Naive thymus-derived CD4-positive, alpha-beta T cell (primary cell): ENCODE measurements at regions not wholly inside any gene's neighbourhood (a gene's known extent, or its start where the extent isn't known, plus 50 kb on each side); places are given as distances from the start of the nearest gene placed in this dataset.

Experiments
- ATAC-seq: fragments of 150-1000 bp; cut with Tn5 transposase; 2 replicates; pipeline ENCODE4 v1.10.0; 2021; ENCODE audit warnings: mild to moderate bottlenecking, moderate library complexity
- CTCF ChIA-PET: fragments of 350-600 bp; sonication (Branson Sonifier 250); formaldehyde crosslinking; loops from one replicate; lab custom pipeline; 2021; ENCODE audit warnings: antibody characterized with exemption; lab: Charles Lee
- POLR2A ChIA-PET: fragments of 350-600 bp; sonication (Branson Sonifier 250); formaldehyde crosslinking; loops from one replicate; lab custom pipeline; 2021; ENCODE audit warnings: antibody characterized with exemption, inconsistent platforms; lab: Charles Lee
- DNase-seq, 9 donors: peaks; one replicate each; pipeline versions ENCODE4 v3.0.0 to v3.0.0-alpha.2; 2020 to 2022; ENCODE audit warnings: mixed read lengths in 1 of 9
- H3K27ac ChIP-seq: one replicate; pipeline ENCODE4 v1.7.0; 2013; ENCODE audit warnings: mild to moderate bottlenecking, low read depth, low read length, moderate library complexity
- H3K27me3 ChIP-seq, 2 donors: one replicate each; pipeline ENCODE4 v1.7.0; 2013; ENCODE audit warnings: low read length in 2 of 2, mild to moderate bottlenecking in 2 of 2, moderate library complexity in 2 of 2; ENCODE audit not compliant: control insufficient read depth in 2 of 2, insufficient read depth in 2 of 2
- H3K36me3 ChIP-seq, 3 experiments: 1 replicate in 2 of 3; 2 replicates in 1 of 3; pipeline ENCODE4 v1.7.0; 2013; ENCODE audit warnings: low read length in 3 of 3, mild to moderate bottlenecking in 3 of 3, moderate library complexity in 1 of 3; ENCODE audit not compliant: insufficient read depth in 3 of 3, control insufficient read depth in 2 of 3
- H3K4me1 ChIP-seq, 2 donors: one replicate each; pipeline ENCODE4 v1.7.0; 2013; ENCODE audit warnings: low read length in 2 of 2, mild to moderate bottlenecking in 2 of 2, moderate library complexity in 1 of 2; ENCODE audit not compliant: control insufficient read depth in 2 of 2, insufficient read depth in 2 of 2
- H3K4me3 ChIP-seq: 2 replicates; pipeline ENCODE4 v1.7.0; 2013; ENCODE audit warnings: mild to moderate bottlenecking, low read length
- H3K9me3 ChIP-seq, 3 experiments: 1 replicate in 2 of 3; 2 replicates in 1 of 3; pipeline ENCODE4 v1.7.0; 2013; ENCODE audit warnings: low read length in 3 of 3; ENCODE audit not compliant: control insufficient read depth in 2 of 3
- H3K27ac Mint-ChIP-seq, 9 donors: one replicate each; pipeline ENCODE4 v1.8.0; 2020 to 2022; ENCODE audit warnings: mixed read lengths in 9 of 9, mild to moderate bottlenecking in 8 of 9, moderate library complexity in 5 of 9, inconsistent platforms in 2 of 9
- H3K27me3 Mint-ChIP-seq, 5 donors: one replicate each; pipeline ENCODE4 v1.8.0; 2021 to 2022; ENCODE audit warnings: mixed read lengths in 5 of 5, mild to moderate bottlenecking in 1 of 5
- H3K36me3 Mint-ChIP-seq, 5 donors: one replicate each; pipeline ENCODE4 v1.8.0; 2020 to 2022; ENCODE audit warnings: mixed read lengths in 5 of 5, mild to moderate bottlenecking in 3 of 5, inconsistent platforms in 1 of 5
- H3K4me1 Mint-ChIP-seq, 7 donors: one replicate each; pipeline ENCODE4 v1.8.0; 2020 to 2022; ENCODE audit warnings: mixed read lengths in 7 of 7, mild to moderate bottlenecking in 3 of 7, inconsistent platforms in 1 of 7
- H3K4me3 Mint-ChIP-seq, 10 donors: one replicate each; pipeline ENCODE4 v1.8.0; 2020 to 2022; ENCODE audit warnings: mild to moderate bottlenecking in 10 of 10, mixed read lengths in 10 of 10, moderate library complexity in 6 of 10, inconsistent platforms in 2 of 10
- H3K9me3 Mint-ChIP-seq, 11 donors: one replicate each; pipeline ENCODE4 v1.8.0; 2020 to 2022; ENCODE audit warnings: mixed read lengths in 11 of 11, mild to moderate bottlenecking in 4 of 11, inconsistent platforms in 1 of 11, moderate library complexity in 1 of 11
- intact Hi-C, 2 donors: fragments of 100-400 bp; cut with micrococcal nuclease; formaldehyde crosslinking; loops; one replicate each; pipeline ENCODE4 v1.15.1; 2023

GRCh38 chr15:69573815-69574475 is 121.3 kb downstream of the RPLP1 start:
- Mint-ChIP-seq H3K4me3 (peak overlapping the region in 2 of 10 donors; percentile 3 to 8), H3K27me3 (peaks cover 0 to 11% (median 0%) of the 10 kb centered on the region in 5 donors), H3K27ac (peak overlapping the region in 3 of 9 donors; percentile 32 to 74 (median 40)), H3K4me1 (peaks cover 14 to 44% (median 30%) of the 10 kb centered on the region in 7 donors), H3K9me3 (no peaks in the 10 kb centered on the region), H3K36me3 (no peaks in the 10 kb centered on the region)
- Histone ChIP-seq H3K36me3 (no peaks in the 10 kb centered on the region), H3K27me3 (no peaks in the 10 kb centered on the region), H3K9me3 (no peaks in the 10 kb centered on the region), H3K4me3 (no peak overlapping the region), H3K27ac (no peak overlapping the region), H3K4me1 (peaks cover 7 to 9% of the 10 kb centered on the region in 2 donors)
- POLR2A ChIA-PET, result no interaction called here
- CTCF ChIA-PET, result interaction anchor here (1.0 kb wide), 1 partner anchor 914 kb away, joined by 3 read pairs; no protein-coding TSS in a partner anchor
- ATAC-seq, result peak; percentile 31
- intact Hi-C loops, result no loop called here
- DNase-seq, result peak in 1 of 9 donors; percentile 49

GRCh38 chr15:69574506-69574905 is 121.9 kb downstream of the RPLP1 start:
- Histone ChIP-seq H3K4me1 (peaks cover 7 to 9% of the 10 kb centered on the region in 2 donors), H3K9me3 (no peaks in the 10 kb centered on the region), H3K27me3 (no peaks in the 10 kb centered on the region), H3K36me3 (no peaks in the 10 kb centered on the region), H3K4me3 (no peak overlapping the region), H3K27ac (no peak overlapping the region)
- peak overlapping the region in 1 of 10 donors; percentile 4 for H3K4me3 Mint-ChIP-seq
- DNase-seq (no peak), ATAC-seq (no peak)
- no peaks in the 10 kb centered on the region for H3K9me3 Mint-ChIP-seq
- intact Hi-C loops, result no loop called here
- H3K27ac Mint-ChIP-seq, result no peak overlapping the region
- ChIA-PET CTCF (no interaction called here), POLR2A (no interaction called here)
- H3K4me1 Mint-ChIP-seq, result peaks cover 14 to 44% (median 30%) of the 10 kb centered on the region in 7 donors
- H3K27me3 Mint-ChIP-seq, result peaks cover 0 to 13% (median 0%) of the 10 kb centered on the region in 5 donors
- no peaks in the 10 kb centered on the region for H3K36me3 Mint-ChIP-seq

- POLR2A ChIA-PET, result no interaction called here
- peaks cover 14 to 44% (median 30%) of the 10 kb centered on the region in 7 donors for H3K4me1 Mint-ChIP-seq
- H3K27me3 Mint-ChIP-seq, result peaks cover 0 to 13% (median 0%) of the 10 kb centered on the region in 5 donors
- intact Hi-C loops, result loop anchor here (5.0 kb wide), 2 partner anchors 98 to 137 kb away; no protein-coding TSS in a partner anchor
- no peaks in the 10 kb centered on the region for H3K27me3 ChIP-seq
- H3K9me3 Mint-ChIP-seq, result no peaks in the 10 kb centered on the region
- ATAC-seq, result no peak
- CTCF ChIA-PET, result interaction anchor here (0.5 to 2.9 kb wide), 6 partner anchors 13 to 891 kb away, joined by 3 to 26 read pairs (median 4); no protein-coding TSS in a partner anchor
- no peak overlapping the region for H3K4me3 Mint-ChIP-seq
- no peak overlapping the region for H3K4me3 ChIP-seq
- H3K36me3 ChIP-seq, result no peaks in the 10 kb centered on the region
- peak overlapping the region in 1 of 9 donors; percentile 23 for H3K27ac Mint-ChIP-seq
- peaks cover 7 to 9% of the 10 kb centered on the region in 2 donors for H3K4me1 ChIP-seq
- DNase-seq, result no peak
- H3K9me3 ChIP-seq, result no peaks in the 10 kb centered on the region
- H3K27ac ChIP-seq, result no peak overlapping the region
- H3K36me3 Mint-ChIP-seq, result no peaks in the 10 kb centered on the region
Measured at GRCh38 chr15:69575387-69575786, 122.8 kb downstream of the RPLP1 start.

- POLR2A ChIA-PET, result no interaction called here
- CTCF ChIA-PET, result interaction anchor here (0.6 to 2.9 kb wide), 11 partner anchors 14 to 899 kb away, joined by 3 to 26 read pairs (median 3); no protein-coding TSS in a partner anchor
- Mint-ChIP-seq H3K36me3 (no peaks in the 10 kb centered on the region), H3K27me3 (peaks cover 0 to 11% (median 0%) of the 10 kb centered on the region in 5 donors), H3K9me3 (no peaks in the 10 kb centered on the region), H3K27ac (peak overlapping the region in 3 of 9 donors; percentile 23 to 38 (median 24)), H3K4me3 (no peak overlapping the region), H3K4me1 (peaks cover 14 to 44% (median 30%) of the 10 kb centered on the region in 7 donors)
- H3K4me1 ChIP-seq, result peaks cover 7 to 9% of the 10 kb centered on the region in 2 donors
- DNase-seq (peak; percentile 38 to 69 (median 58)), ATAC-seq (peak; percentile 87)
- H3K27me3 ChIP-seq, result no peaks in the 10 kb centered on the region
- intact Hi-C loops, result loop anchor here (1.0 to 5.0 kb wide), 12 partner anchors 99 to 1009 kb away; no protein-coding TSS in a partner anchor
- no peak overlapping the region for H3K27ac ChIP-seq
- H3K36me3 ChIP-seq, result no peaks in the 10 kb centered on the region
- no peak overlapping the region for H3K4me3 ChIP-seq
- H3K9me3 ChIP-seq, result no peaks in the 10 kb centered on the region
Measured at GRCh38 chr15:69576035-69576526, 123.5 kb downstream of the RPLP1 start.

GRCh38 chr15:69576948-69577351 is 124.3 kb downstream of the RPLP1 start:
- intact Hi-C loops, result loop anchor here (1.0 to 5.0 kb wide), 12 partner anchors 100 to 1008 kb away; no protein-coding TSS in a partner anchor
- H3K9me3 ChIP-seq, result no peaks in the 10 kb centered on the region
- H3K27ac ChIP-seq, result no peak overlapping the region
- peaks cover 0 to 10% (median 0%) of the 10 kb centered on the region in 5 donors for H3K27me3 Mint-ChIP-seq
- H3K27ac Mint-ChIP-seq, result peak overlapping the region in 1 of 9 donors; percentile 11
- no peaks in the 10 kb centered on the region for H3K9me3 Mint-ChIP-seq
- ChIA-PET POLR2A (no interaction called here), CTCF (interaction anchor here (0.6 to 2.9 kb wide), 7 partner anchors 143 to 898 kb away, joined by 3 to 26 read pairs (median 3); no protein-coding TSS in a partner anchor)
- DNase-seq, result peak in 2 of 9 donors; percentile 7 to 9
- no peaks in the 10 kb centered on the region for H3K36me3 ChIP-seq
- H3K27me3 ChIP-seq, result no peaks in the 10 kb centered on the region
- H3K36me3 Mint-ChIP-seq, result no peaks in the 10 kb centered on the region
- no peak for ATAC-seq
- peaks cover 14 to 44% (median 30%) of the 10 kb centered on the region in 7 donors for H3K4me1 Mint-ChIP-seq
- no peak overlapping the region for H3K4me3 Mint-ChIP-seq
- no peak overlapping the region for H3K4me3 ChIP-seq
- peaks cover 7 to 9% of the 10 kb centered on the region in 2 donors for H3K4me1 ChIP-seq

- ChIA-PET CTCF (interaction anchor here (1.0 to 2.9 kb wide), 3 partner anchors 143 to 898 kb away, joined by 3 to 26 read pairs (median 3); no protein-coding TSS in a partner anchor), POLR2A (no interaction called here)
- H3K4me3 ChIP-seq, result no peak overlapping the region
- H3K36me3 ChIP-seq, result no peaks in the 10 kb centered on the region
- H3K4me1 ChIP-seq, result peaks cover 7 to 9% of the 10 kb centered on the region in 2 donors
- Mint-ChIP-seq H3K27me3 (peaks cover 0 to 6% (median 0%) of the 10 kb centered on the region in 5 donors), H3K36me3 (no peaks in the 10 kb centered on the region), H3K4me1 (peaks cover 14 to 44% (median 30%) of the 10 kb centered on the region in 7 donors), H3K4me3 (no peak overlapping the region), H3K27ac (no peak overlapping the region), H3K9me3 (no peaks in the 10 kb centered on the region)
- no peak for ATAC-seq
- DNase-seq, result no peak
- H3K9me3 ChIP-seq, result no peaks in the 10 kb centered on the region
- H3K27me3 ChIP-seq, result no peaks in the 10 kb centered on the region
- intact Hi-C loops, result loop anchor here (2.0 to 5.0 kb wide), 5 partner anchors 100 to 521 kb away; no protein-coding TSS in a partner anchor
- H3K27ac ChIP-seq, result no peak overlapping the region
Measured at GRCh38 chr15:69577397-69577796, 124.8 kb downstream of the RPLP1 start.
